Left ventricle myocardium inferior (tissue), 1 donor: ENCODE measurements at regions not wholly inside any gene's neighbourhood (a gene's known extent, or its start where the extent isn't known, plus 50 kb on each side); places are given as distances from the start of the nearest gene placed in this dataset.

Experiments used
- DNase-seq: peaks from one replicate; pipeline ENCODE4 v3.0.0-alpha.2; 2020
- H3K27ac ChIP-seq: fragments of 200-600 bp; replicated peaks from 2 replicates; pipeline ENCODE4 v1.8.0; 2021
- H3K27me3 ChIP-seq: fragments of 200-600 bp; 2 replicates; pipeline ENCODE4 v1.8.0; 2021; ENCODE audit warnings: low read depth
- H3K36me3 ChIP-seq: fragments of 200-600 bp; 2 replicates; pipeline ENCODE4 v1.8.0; 2021
- H3K4me1 ChIP-seq: fragments of 200-600 bp; 2 replicates; pipeline ENCODE4 v1.8.0; 2021
- H3K4me3 ChIP-seq: fragments of 200-600 bp; 2 replicates; pipeline ENCODE4 v1.8.0; 2021; ENCODE audit warnings: mild to moderate bottlenecking, moderate library complexity
- H3K9me3 ChIP-seq: fragments of 200-600 bp; replicated peaks from 2 replicates; pipeline ENCODE4 v1.8.0; 2021
- CTCF ChIP-seq: fragments of 200-600 bp; IDR thresholded peaks from 2 replicates; pipeline ENCODE4 v1.8.0; 2021; ENCODE audit warnings: antibody characterized with exemption, mild to moderate bottlenecking, borderline replicate concordance
- intact Hi-C: fragments of 100-400 bp; cut with micrococcal nuclease; formaldehyde crosslinking; loops from one replicate; pipeline ENCODE4 v1.11.0; 2022
- donor health status: DM: no; HTN: yes; CAD: no; lungs with severe emphysema.

DNA sequence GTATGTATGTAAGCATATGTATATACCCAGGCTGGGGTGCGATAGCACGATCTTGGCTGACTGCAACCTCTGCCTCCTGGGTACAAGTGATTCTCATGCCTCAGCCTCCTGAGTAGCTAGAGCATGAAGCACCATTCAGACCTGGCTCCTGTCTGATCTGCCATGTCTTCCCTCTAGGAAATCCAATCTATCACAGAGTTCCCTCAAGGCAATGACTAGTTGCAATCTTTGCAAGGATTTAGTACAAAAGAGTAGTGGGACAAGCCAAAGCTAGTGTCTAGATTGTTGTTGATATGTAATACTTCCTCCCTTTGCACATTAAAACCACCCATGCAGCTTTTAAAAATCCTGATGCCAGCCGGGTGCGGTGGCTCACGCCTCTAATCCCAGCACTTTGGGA is 60.5 kb upstream of the PRKAR2B start:
- H3K36me3 ChIP-seq: no peaks in the 10 kb centered on the region
- H3K27ac ChIP-seq: no peak overlapping the region
- intact Hi-C loops: no loop called here
- no peaks in the 10 kb centered on the region for H3K27me3 ChIP-seq
- H3K9me3 ChIP-seq: no peaks in the 10 kb centered on the region
- no peak for DNase-seq
- H3K4me3 ChIP-seq: no peak overlapping the region
- peaks cover 9% of the 10 kb centered on the region for H3K4me1 ChIP-seq
- TF ChIP-seq CTCF: no peak

DNA sequence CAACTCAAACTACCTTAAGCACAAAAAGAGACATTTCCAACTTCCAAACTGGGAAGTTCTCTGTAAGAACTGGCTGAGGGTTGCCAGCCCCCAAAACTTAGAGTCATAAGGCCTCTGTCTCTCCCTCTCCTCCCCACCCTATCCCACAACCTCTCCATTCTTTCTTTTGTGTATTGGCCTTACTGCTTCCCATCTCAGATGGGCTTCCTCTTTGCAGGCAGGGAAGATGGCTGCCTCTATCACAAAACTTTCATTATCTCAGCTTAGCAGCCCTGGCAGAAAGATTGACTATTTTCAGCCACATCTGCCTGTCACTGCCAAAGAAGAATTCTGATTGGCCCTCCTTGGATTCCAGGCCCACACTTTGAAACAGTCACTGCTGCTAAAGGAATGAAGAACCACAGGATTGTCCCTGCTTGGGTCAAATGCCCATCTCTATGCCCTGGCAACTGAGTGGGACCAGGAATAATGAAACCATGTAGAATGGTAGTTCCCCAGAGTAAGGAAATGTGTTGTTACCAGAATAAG is 58.0 kb upstream of the PRKAR2B start:
- no peak for TF ChIP-seq CTCF
- no peaks in the 10 kb centered on the region for H3K36me3 ChIP-seq
- H3K27me3 ChIP-seq: no peaks in the 10 kb centered on the region
- no peaks in the 10 kb centered on the region for H3K9me3 ChIP-seq
- intact Hi-C loops: no loop called here
- no peak overlapping the region for H3K27ac ChIP-seq
- H3K4me3 ChIP-seq: no peak overlapping the region
- no peaks in the 10 kb centered on the region for H3K4me1 ChIP-seq
- no peak for DNase-seq

- no peak for TF ChIP-seq CTCF
- DNase-seq: no peak
- Histone ChIP-seq H3K36me3 (no peaks in the 10 kb centered on the region), H3K27ac (no peak overlapping the region), H3K9me3 (no peaks in the 10 kb centered on the region), H3K27me3 (no peaks in the 10 kb centered on the region), H3K4me1 (no peaks in the 10 kb centered on the region), H3K4me3 (no peak overlapping the region)
- intact Hi-C loops: no loop called here
Measured at GRCh38 chr7:106987777-106988176, 56.7 kb upstream of the PRKAR2B start.

GRCh38 chr7:106992511-106992910 is 52.0 kb upstream of the PRKAR2B start:
- DNase-seq: no peak
- TF ChIP-seq CTCF: no peak
- H3K9me3 ChIP-seq: no peaks in the 10 kb centered on the region
- no peaks in the 10 kb centered on the region for H3K4me1 ChIP-seq
- no peaks in the 10 kb centered on the region for H3K36me3 ChIP-seq
- H3K4me3 ChIP-seq: no peak overlapping the region
- intact Hi-C loops: no loop called here
- no peaks in the 10 kb centered on the region for H3K27me3 ChIP-seq
- H3K27ac ChIP-seq: no peak overlapping the region
